ENCODE measurements at regions not wholly inside any gene's neighbourhood (a gene's known extent, or its start where the extent isn't known, plus 50 kb on each side); places are given as distances from the start of the nearest gene placed in this dataset.

DNA sequence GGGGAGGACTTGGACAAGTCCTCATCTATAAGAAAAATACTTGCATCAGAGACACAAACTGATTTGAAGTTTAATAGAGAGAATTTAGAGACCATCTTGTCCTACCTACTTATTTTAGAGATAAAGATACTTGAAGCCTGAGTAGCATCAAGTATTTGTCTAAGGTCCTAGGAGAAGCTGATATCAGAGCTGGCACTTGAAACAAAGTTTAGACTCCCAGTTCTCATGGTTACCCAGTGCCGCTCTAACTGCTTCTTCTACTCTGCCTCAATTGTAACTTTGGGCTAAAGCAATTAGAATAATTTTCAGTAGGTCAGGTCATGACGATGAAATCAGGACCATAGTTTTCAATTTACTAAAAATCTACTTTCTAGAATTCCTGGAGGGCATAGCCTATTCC is 123.9 kb upstream of the CADPS start:
- Histone ChIP-seq H4K20me1 (ENCODE audit: insufficient read depth) (no peaks in the 10 kb centered on the region), H3K4me3 (ENCODE audit: low read depth in 2 of 2, low read length in 1 of 2) (no peak overlapping the region), H3K36me3 (replicated peaks in 1 of 2; ENCODE audit: control insufficient read depth in 1 of 2, insufficient read depth in 2 of 2, low read length in 1 of 2) (no peaks in the 10 kb centered on the region), H3K27me3 (ENCODE audit: insufficient read depth) (no peaks in the 10 kb centered on the region), H3K27ac (ENCODE audit: low read depth in 2 of 2, low read length in 1 of 2) (no peak overlapping the region), H3K4me1 (ENCODE audit: control insufficient read depth in 1 of 2, insufficient read depth in 2 of 2, low read depth in 1 of 2, low read length in 1 of 2) (no peaks in the 10 kb centered on the region), H3K4me2 (no peak overlapping the region), H3K9ac (no peak overlapping the region), H3K9me2 (no peaks in the 10 kb centered on the region), H3F3A (replicated peaks; ENCODE audit: insufficient read depth) (no peaks in the 10 kb centered on the region), H2AFZ (ENCODE audit: low read depth) (no peak overlapping the region), H3K79me2 (ENCODE audit: insufficient read depth) (no peaks in the 10 kb centered on the region), H3K9me3 (no peaks in the 10 kb centered on the region)
- ChIA-PET POLR2A (no interaction called here), CTCF (interaction anchor here (1.9 kb wide), 1 partner anchor 8 kb away, joined by 5 read pairs; no protein-coding TSS in a partner anchor)
- no peak for TF ChIP-seq TEAD4 (IDR thresholded peaks at IDR 0.05; ENCODE audit: borderline replicate concordance, insufficient read depth)
- TF ChIP-seq ELF1 (IDR thresholded peaks at IDR 0.05), result no peak
- no peak for TF ChIP-seq EP300 (IDR thresholded peaks at IDR 0.05; ENCODE audit: borderline replicate concordance in 1 of 2, low read depth in 1 of 2, low read length in 1 of 2)
- TF ChIP-seq GABPA (IDR thresholded peaks at IDR 0.05; ENCODE audit: low read depth), result no peak
- TF ChIP-seq RXRA (IDR thresholded peaks at IDR 0.05; ENCODE audit: borderline replicate concordance, low read depth), result no peak
- TF ChIP-seq JUND (IDR thresholded peaks at IDR 0.05), result no peak
- no peak for TF ChIP-seq TCF12 (IDR thresholded peaks at IDR 0.05)
- no peak for TF ChIP-seq FOXM1 (IDR thresholded peaks at IDR 0.05; ENCODE audit: low read depth)
- no peak for TF ChIP-seq SMC3 (IDR thresholded peaks at IDR 0.05; ENCODE audit: low read depth, low read length)
- TF ChIP-seq NRF1 (IDR thresholded peaks at IDR 0.05; ENCODE audit: low read depth, low read length), result no peak
- no peak for TF ChIP-seq FOXJ3 (CRISPR knock-in tag; IDR thresholded peaks at IDR 0.05)
- no peak for TF ChIP-seq MXI1 (IDR thresholded peaks at IDR 0.05; ENCODE audit: low read depth, low read length)
- TF ChIP-seq SIN3A (IDR thresholded peaks at IDR 0.05; ENCODE audit: borderline replicate concordance, low read depth, low read length), result no peak
- no peak for TF ChIP-seq NFIC (IDR thresholded peaks at IDR 0.05; ENCODE audit: borderline replicate concordance)
- TF ChIP-seq YY1 (IDR thresholded peaks at IDR 0.05; ENCODE audit: low read depth), result no peak
- TF ChIP-seq USF2 (IDR thresholded peaks at IDR 0.05; ENCODE audit: borderline replicate concordance, low read depth, low read length), result no peak
- no peak for TF ChIP-seq EZH2phosphoT487 (IDR thresholded peaks at IDR 0.05; ENCODE audit: borderline replicate concordance, low read depth)
- no peak for TF ChIP-seq ZBTB33 (IDR thresholded peaks at IDR 0.05; ENCODE audit: borderline replicate concordance, low read depth)
- DNase-seq, result no peak
- 18% methylated on average over 2 of the region's 2 CpGs for WGBS (ENCODE audit: low lambda C conversion rate)

- no peaks in the 10 kb centered on the region for H3K9me2 ChIP-seq
- H3K36me3 ChIP-seq (replicated peaks in 1 of 2; ENCODE audit: control insufficient read depth in 1 of 2, insufficient read depth in 2 of 2, low read length in 1 of 2), result no peaks in the 10 kb centered on the region
- H3K79me2 ChIP-seq (ENCODE audit: insufficient read depth), result no peaks in the 10 kb centered on the region
- no peaks in the 10 kb centered on the region for H3K27me3 ChIP-seq (ENCODE audit: insufficient read depth)
- H2AFZ ChIP-seq (ENCODE audit: low read depth), result no peak overlapping the region
- H3K4me1 ChIP-seq (ENCODE audit: control insufficient read depth in 1 of 2, insufficient read depth in 2 of 2, low read depth in 1 of 2, low read length in 1 of 2), result no peaks in the 10 kb centered on the region
- H3F3A ChIP-seq (replicated peaks; ENCODE audit: insufficient read depth), result no peaks in the 10 kb centered on the region
- no peak overlapping the region for H3K4me2 ChIP-seq
- CTCF ChIA-PET, result interaction anchor here (0.8 to 1.9 kb wide), 2 partner anchors 9 to 370 kb away, joined by 3 to 5 read pairs; no protein-coding TSS in a partner anchor
- WGBS (ENCODE audit: low lambda C conversion rate), result 79% methylated on average over 1 of the region's 1 CpG
- no peaks in the 10 kb centered on the region for H3K9me3 ChIP-seq
- H4K20me1 ChIP-seq (ENCODE audit: insufficient read depth), result no peaks in the 10 kb centered on the region
- DNase-seq, result no peak
- H3K9ac ChIP-seq, result no peak overlapping the region
- no peak overlapping the region for H3K4me3 ChIP-seq (ENCODE audit: low read depth in 2 of 2, low read length in 1 of 2)
- no peak for TF ChIP-seq MXI1 (IDR thresholded peaks at IDR 0.05; ENCODE audit: low read depth, low read length)
- TF ChIP-seq SIN3A (IDR thresholded peaks at IDR 0.05; ENCODE audit: borderline replicate concordance, low read depth, low read length), result no peak
- TF ChIP-seq GATA2 (CRISPR knock-in tag; IDR thresholded peaks at IDR 0.05), result no peak
- no peak for TF ChIP-seq CHD2 (IDR thresholded peaks at IDR 0.05; ENCODE audit: low read length, partially characterized antibody)
- TF ChIP-seq PBX3 (IDR thresholded peaks at IDR 0.05), result no peak
- TF ChIP-seq TEAD4 (IDR thresholded peaks at IDR 0.05; ENCODE audit: borderline replicate concordance, insufficient read depth), result no peak
- no peak for TF ChIP-seq MAX (IDR thresholded peaks at IDR 0.05; ENCODE audit: low read depth)
- POLR2A ChIA-PET, result no interaction called here
- H3K27ac ChIP-seq (ENCODE audit: low read depth in 2 of 2, low read length in 1 of 2), result no peak overlapping the region
Measured at GRCh38 chr3:62999791-63000190, 124.6 kb upstream of the CADPS start.

Data from SK-N-SH (cell line).